Karpas-422 (cell line): ENCODE measurements at regions not wholly inside any gene's neighbourhood (a gene's known extent, or its start where the extent isn't known, plus 50 kb on each side); places are given as distances from the start of the nearest gene placed in this dataset.

Experiments
- DNase-seq: peaks from one replicate; pipeline ENCODE4 v3.0.0-alpha.2; 2015
- H2AFZ ChIP-seq: fragments of 200-600 bp; sonication (generic); 2 replicates; pipeline ENCODE4 v1.6.1; 2014; ENCODE audit warnings: antibody characterized with exemption, low read length, mixed read lengths
- H3K27ac ChIP-seq: fragments of 200-600 bp; sonication (generic); 2 replicates; pipeline ENCODE4 v1.5.1; 2014; ENCODE audit warnings: mild to moderate bottlenecking, low read length, moderate library complexity
- H3K27me3 ChIP-seq: fragments of 200-600 bp; sonication (generic); 2 replicates; pipeline ENCODE4 v1.6.1; 2014; ENCODE audit warnings: low read length, mixed read lengths
- H3K36me3 ChIP-seq: fragments of 200-600 bp; sonication (generic); 2 replicates; pipeline ENCODE4 v1.6.1; 2014; ENCODE audit warnings: low read length, mixed read lengths; ENCODE audit not compliant: insufficient read depth
- H3K4me1 ChIP-seq: fragments of 200-600 bp; sonication (generic); 2 replicates; pipeline ENCODE4 v1.6.1; 2014; ENCODE audit warnings: mild to moderate bottlenecking, low read length, mixed read lengths
- H3K4me2 ChIP-seq: fragments of 200-600 bp; sonication (generic); 2 replicates; pipeline ENCODE4 v1.6.1; 2014; ENCODE audit warnings: low read length, low read depth, mild to moderate bottlenecking; ENCODE audit not compliant: poor library complexity, severe bottlenecking
- H3K4me3 ChIP-seq: fragments of 200-600 bp; sonication (generic); 2 replicates; pipeline ENCODE4 v1.5.1; 2014; ENCODE audit warnings: mild to moderate bottlenecking, antibody characterized with exemption, low read length, mixed read lengths
- H3K79me2 ChIP-seq: fragments of 200-600 bp; sonication (generic); 2 replicates; pipeline ENCODE4 v1.6.1; 2014; ENCODE audit warnings: mild to moderate bottlenecking, low read length, mixed read lengths
- H3K9ac ChIP-seq: fragments of 200-600 bp; sonication (generic); 2 replicates; pipeline ENCODE4 v1.6.0; 2014; ENCODE audit warnings: low read length
- H3K9me2 ChIP-seq: fragments of 200-600 bp; sonication (generic), shearing (Covaris generic); replicated peaks from 2 replicates; pipeline ENCODE4 v1.6.0; 2014; ENCODE audit warnings: mild to moderate bottlenecking, low read length, moderate library complexity; ENCODE audit not compliant: insufficient read depth
- H3K9me3 ChIP-seq: fragments of 300-700, 200-600 bp; sonication (generic); 2 replicates; pipeline ENCODE4 v1.6.1; 2014; ENCODE audit warnings: low read length, mixed read lengths
- H4K20me1 ChIP-seq: fragments of 200-600 bp; sonication (generic); 2 replicates; pipeline ENCODE4 v1.6.1; 2014; ENCODE audit warnings: mild to moderate bottlenecking, antibody characterized with exemption, low read length, low read depth; ENCODE audit not compliant: insufficient read depth

DNA sequence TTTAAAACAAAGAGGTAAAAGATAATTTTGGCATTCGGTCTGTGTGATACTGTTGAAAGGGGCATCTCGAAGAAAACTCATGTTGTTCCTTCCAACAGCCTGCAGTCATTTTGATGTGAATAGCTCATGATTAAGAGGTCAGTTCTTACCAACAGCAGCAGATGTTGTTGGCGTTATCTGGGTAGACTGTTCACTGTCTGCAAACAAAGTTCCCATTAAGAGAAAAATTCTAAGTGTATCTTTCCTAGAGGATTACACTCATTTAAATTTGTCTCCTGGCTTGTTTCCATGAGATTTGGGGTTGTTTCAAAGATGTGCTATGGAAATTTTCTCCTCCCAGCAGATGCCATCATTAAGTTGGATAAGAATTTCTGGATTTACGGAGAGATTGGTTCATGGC lies 138.2 kb upstream of the RORB start:
- H3K9me2 ChIP-seq, result no peaks in the 10 kb centered on the region
- no peaks in the 10 kb centered on the region for H3K36me3 ChIP-seq
- H3K27me3 ChIP-seq, result no peaks in the 10 kb centered on the region
- no peak for DNase-seq
- H3K79me2 ChIP-seq, result no peaks in the 10 kb centered on the region
- no peak overlapping the region for H3K27ac ChIP-seq
- H4K20me1 ChIP-seq, result no peaks in the 10 kb centered on the region
- no peak overlapping the region for H3K4me2 ChIP-seq
- no peak overlapping the region for H2AFZ ChIP-seq
- no peak overlapping the region for H3K9ac ChIP-seq
- H3K4me1 ChIP-seq, result no peaks in the 10 kb centered on the region
- no peak overlapping the region for H3K4me3 ChIP-seq
- no peaks in the 10 kb centered on the region for H3K9me3 ChIP-seq

DNA sequence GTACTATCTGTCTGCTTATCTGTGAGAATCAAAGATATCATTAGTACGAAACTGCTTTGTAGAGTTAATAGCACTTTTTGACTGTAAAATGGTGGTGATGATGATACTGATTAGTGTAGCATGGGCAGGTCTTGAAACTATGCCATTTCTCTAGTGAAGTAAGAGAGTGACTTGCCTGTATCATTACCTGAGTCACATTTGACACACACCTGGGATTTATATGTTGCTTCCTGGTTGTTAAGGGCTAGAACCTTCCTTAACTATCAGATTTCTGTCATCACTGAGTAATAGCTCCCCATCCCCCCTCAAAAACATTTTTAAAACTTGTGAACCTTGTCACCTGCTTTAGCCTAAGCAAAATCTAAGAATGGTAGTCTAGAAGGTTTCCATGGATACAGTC lies 135.6 kb upstream of the RORB start:
- H3K4me2 ChIP-seq, result no peak overlapping the region
- no peaks in the 10 kb centered on the region for H3K9me2 ChIP-seq
- no peak overlapping the region for H3K9ac ChIP-seq
- H3K27ac ChIP-seq, result no peak overlapping the region
- no peaks in the 10 kb centered on the region for H3K36me3 ChIP-seq
- no peaks in the 10 kb centered on the region for H3K27me3 ChIP-seq
- H4K20me1 ChIP-seq, result no peaks in the 10 kb centered on the region
- DNase-seq, result no peak
- H3K79me2 ChIP-seq, result no peaks in the 10 kb centered on the region
- H3K4me3 ChIP-seq, result no peak overlapping the region
- H2AFZ ChIP-seq, result no peak overlapping the region
- H3K9me3 ChIP-seq, result no peaks in the 10 kb centered on the region
- no peaks in the 10 kb centered on the region for H3K4me1 ChIP-seq

DNA sequence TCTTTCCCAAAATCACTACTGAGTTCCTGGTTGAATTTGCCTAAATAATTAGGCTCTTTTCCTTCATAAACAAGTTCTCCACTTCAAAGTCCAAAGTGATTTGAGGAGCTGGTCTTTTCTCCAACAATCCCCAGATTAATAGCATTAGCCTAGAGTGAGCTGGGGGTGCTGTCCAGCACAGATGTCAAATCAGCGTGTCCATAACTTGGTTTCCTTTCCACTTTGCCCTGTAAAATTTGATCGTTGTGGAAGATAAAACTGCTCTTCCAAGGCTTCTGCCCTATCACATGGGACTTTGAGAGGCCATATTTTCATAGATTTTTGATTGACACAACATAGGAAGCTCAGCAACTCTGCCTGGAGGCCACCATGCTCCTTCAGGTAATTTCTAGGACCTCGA lies 134.7 kb upstream of the RORB start:
- Histone ChIP-seq H3K4me3 (no peak overlapping the region), H4K20me1 (no peaks in the 10 kb centered on the region), H3K27ac (no peak overlapping the region), H3K4me1 (no peaks in the 10 kb centered on the region), H3K79me2 (no peaks in the 10 kb centered on the region), H3K9me2 (no peaks in the 10 kb centered on the region), H3K27me3 (no peaks in the 10 kb centered on the region), H3K36me3 (no peaks in the 10 kb centered on the region), H3K9me3 (no peaks in the 10 kb centered on the region), H3K4me2 (no peak overlapping the region), H2AFZ (no peak overlapping the region), H3K9ac (no peak overlapping the region)
- no peak for DNase-seq

DNA sequence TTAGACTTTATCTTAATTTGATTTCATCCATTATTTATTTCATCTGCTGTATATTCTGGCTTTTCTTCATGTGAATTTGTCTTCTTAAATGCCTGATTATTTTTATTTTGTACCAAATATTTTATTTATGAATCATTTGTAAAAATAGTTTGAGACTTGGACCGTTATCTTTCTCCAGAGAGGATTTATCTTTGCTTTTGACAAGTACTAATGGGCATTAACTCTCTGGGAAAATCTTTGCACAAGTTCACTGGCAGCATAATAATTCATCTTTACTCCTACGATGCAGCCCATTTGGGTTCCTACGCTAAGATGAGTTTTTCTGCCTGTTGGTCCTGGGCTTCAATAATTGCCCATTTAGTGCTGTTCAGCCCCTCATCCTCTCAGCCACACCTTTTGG lies 131.0 kb upstream of the RORB start:
- no peaks in the 10 kb centered on the region for H3K79me2 ChIP-seq
- no peaks in the 10 kb centered on the region for H4K20me1 ChIP-seq
- H3K4me2 ChIP-seq, result no peak overlapping the region
- H2AFZ ChIP-seq, result no peak overlapping the region
- H3K9ac ChIP-seq, result no peak overlapping the region
- H3K9me2 ChIP-seq, result no peaks in the 10 kb centered on the region
- DNase-seq, result no peak
- no peaks in the 10 kb centered on the region for H3K9me3 ChIP-seq
- H3K4me1 ChIP-seq, result no peaks in the 10 kb centered on the region
- H3K4me3 ChIP-seq, result no peak overlapping the region
- no peak overlapping the region for H3K27ac ChIP-seq
- no peaks in the 10 kb centered on the region for H3K27me3 ChIP-seq
- H3K36me3 ChIP-seq, result no peaks in the 10 kb centered on the region

DNA sequence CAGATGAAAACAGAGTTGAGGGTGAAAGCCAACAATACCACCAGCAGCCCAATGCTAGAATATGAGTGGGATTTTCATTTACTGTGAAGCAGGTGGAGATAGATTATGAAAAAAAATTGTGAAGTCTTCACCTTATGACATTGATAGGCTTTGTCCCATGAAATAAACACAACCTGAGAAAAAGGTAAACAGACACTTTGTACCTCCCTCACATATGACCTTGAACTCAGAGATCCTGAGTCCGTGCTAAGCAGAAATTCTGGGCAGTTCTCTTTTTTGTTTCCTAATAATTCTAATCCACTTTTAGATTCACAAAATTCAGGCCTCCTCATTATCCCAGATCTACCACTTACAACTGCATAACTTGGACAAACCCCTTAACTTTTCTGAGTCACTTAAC lies 127.3 kb upstream of the RORB start:
- Histone ChIP-seq H3K79me2 (no peaks in the 10 kb centered on the region), H3K4me2 (no peak overlapping the region), H3K9me2 (no peaks in the 10 kb centered on the region), H3K27ac (no peak overlapping the region), H3K27me3 (no peaks in the 10 kb centered on the region), H3K9ac (no peak overlapping the region), H3K4me1 (no peaks in the 10 kb centered on the region), H2AFZ (no peak overlapping the region), H4K20me1 (no peaks in the 10 kb centered on the region), H3K4me3 (no peak overlapping the region), H3K36me3 (no peaks in the 10 kb centered on the region), H3K9me3 (no peaks in the 10 kb centered on the region)
- DNase-seq, result no peak

DNA sequence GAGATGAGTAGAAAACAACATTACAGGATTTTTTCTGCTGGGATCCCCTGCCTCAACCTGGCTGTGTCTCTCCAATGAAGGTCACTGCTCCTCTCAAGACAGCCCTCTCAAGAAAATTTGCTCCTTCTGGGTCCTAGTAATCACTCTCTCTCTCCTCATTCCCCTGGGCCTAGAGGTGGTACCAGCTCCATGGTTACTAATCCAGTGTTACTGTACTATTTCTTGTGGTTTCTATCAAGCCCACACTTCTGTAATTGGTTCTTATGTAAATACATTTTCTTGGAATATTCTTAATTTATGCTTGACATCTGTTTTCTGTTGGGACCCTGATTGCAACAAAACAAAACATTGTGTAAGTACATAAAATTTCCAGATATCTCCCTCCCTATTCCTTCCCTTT lies 123.8 kb upstream of the RORB start:
- Histone ChIP-seq H3K27ac (no peak overlapping the region), H3K27me3 (no peaks in the 10 kb centered on the region), H3K4me2 (no peak overlapping the region), H3K4me1 (no peaks in the 10 kb centered on the region), H2AFZ (no peak overlapping the region), H3K36me3 (no peaks in the 10 kb centered on the region), H3K79me2 (no peaks in the 10 kb centered on the region), H3K9me2 (no peaks in the 10 kb centered on the region), H3K4me3 (no peak overlapping the region), H4K20me1 (no peaks in the 10 kb centered on the region), H3K9ac (no peak overlapping the region), H3K9me3 (no peaks in the 10 kb centered on the region)
- DNase-seq, result no peak

DNA sequence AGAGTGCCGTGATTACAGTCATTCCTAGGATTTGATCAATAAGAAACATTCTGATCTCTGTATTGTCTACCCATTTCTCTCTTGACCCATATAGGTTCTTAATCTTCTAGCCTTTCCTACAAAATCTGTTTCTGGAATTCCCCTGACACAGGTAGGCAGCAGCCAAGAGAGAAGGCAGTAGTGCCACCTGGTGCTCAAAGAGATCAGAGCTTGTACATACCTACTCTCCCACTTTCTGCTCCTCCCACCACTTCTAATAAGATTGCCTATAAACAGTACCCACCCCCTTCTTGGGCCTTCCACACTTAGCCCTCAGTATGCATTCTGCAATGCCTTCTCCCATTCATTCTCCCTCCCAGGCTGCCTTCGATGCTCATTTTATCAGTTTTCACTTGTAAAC lies 117.4 kb upstream of the RORB start:
- no peak overlapping the region for H2AFZ ChIP-seq
- no peaks in the 10 kb centered on the region for H3K36me3 ChIP-seq
- DNase-seq, result peak; percentile 51
- no peaks in the 10 kb centered on the region for H4K20me1 ChIP-seq
- no peaks in the 10 kb centered on the region for H3K9me3 ChIP-seq
- no peaks in the 10 kb centered on the region for H3K79me2 ChIP-seq
- H3K9ac ChIP-seq, result no peak overlapping the region
- H3K27ac ChIP-seq, result no peak overlapping the region
- H3K4me2 ChIP-seq, result no peak overlapping the region
- H3K27me3 ChIP-seq, result no peaks in the 10 kb centered on the region
- H3K9me2 ChIP-seq, result no peaks in the 10 kb centered on the region
- no peak overlapping the region for H3K4me3 ChIP-seq
- no peaks in the 10 kb centered on the region for H3K4me1 ChIP-seq

DNA sequence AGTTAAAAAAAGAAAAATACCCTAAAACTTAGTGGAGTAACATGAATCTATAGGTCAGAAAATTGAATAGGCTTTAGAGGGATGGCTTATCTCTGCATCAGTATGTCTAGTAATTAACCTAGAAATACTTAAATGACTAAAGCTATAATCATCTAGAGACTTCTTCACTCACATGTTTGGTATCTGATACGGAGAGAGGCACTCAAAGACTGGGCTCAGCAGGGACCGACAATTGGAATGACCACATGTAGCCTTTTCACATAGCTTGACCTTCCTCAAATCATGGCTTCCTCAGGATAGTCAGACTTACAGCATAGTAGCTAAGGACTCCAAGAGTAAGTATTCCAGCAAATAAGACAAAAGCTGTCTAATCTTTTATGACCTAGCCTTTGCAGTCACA lies 105.3 kb upstream of the RORB start:
- no peaks in the 10 kb centered on the region for H3K36me3 ChIP-seq
- H4K20me1 ChIP-seq, result no peaks in the 10 kb centered on the region
- H3K4me2 ChIP-seq, result no peak overlapping the region
- 0 out of 2 replicates have a peak, but pooled peaks cover 3% of the 10 kb centered on the region for H3K9me2 ChIP-seq
- no peaks in the 10 kb centered on the region for H3K79me2 ChIP-seq
- H2AFZ ChIP-seq, result no peak overlapping the region
- DNase-seq, result no peak
- H3K4me3 ChIP-seq, result no peak overlapping the region
- H3K9ac ChIP-seq, result no peak overlapping the region
- no peaks in the 10 kb centered on the region for H3K9me3 ChIP-seq
- H3K4me1 ChIP-seq, result no peaks in the 10 kb centered on the region
- H3K27me3 ChIP-seq, result no peaks in the 10 kb centered on the region
- no peak overlapping the region for H3K27ac ChIP-seq

DNA sequence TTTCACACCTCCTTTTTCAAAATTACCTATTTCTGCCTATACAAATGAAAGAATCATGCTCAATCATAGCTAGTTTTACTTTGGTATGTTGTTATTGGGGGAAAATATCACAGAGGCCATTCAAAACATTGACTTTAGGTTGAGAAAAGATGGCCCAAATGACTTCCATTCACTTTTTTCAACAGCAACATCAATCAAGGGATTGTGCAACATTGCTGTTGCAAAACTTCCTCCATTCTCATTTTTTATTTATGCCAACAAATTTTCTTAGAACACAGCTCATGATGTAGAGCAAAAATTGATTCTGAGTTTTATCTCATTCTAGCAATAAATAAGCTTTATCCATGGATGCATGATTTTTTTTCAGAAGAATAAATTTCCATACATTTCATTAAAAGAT lies 93.6 kb upstream of the RORB start:
- Histone ChIP-seq H3K4me3 (no peak overlapping the region), H4K20me1 (no peaks in the 10 kb centered on the region), H3K36me3 (no peaks in the 10 kb centered on the region), H3K79me2 (no peaks in the 10 kb centered on the region), H3K9me3 (peaks cover 19% of the 10 kb centered on the region), H3K9ac (no peak overlapping the region), H2AFZ (no peak overlapping the region), H3K27ac (no peak overlapping the region), H3K4me1 (no peaks in the 10 kb centered on the region), H3K9me2 (0 out of 2 replicates have a peak, but pooled peaks cover 3% of the 10 kb centered on the region), H3K4me2 (no peak overlapping the region), H3K27me3 (no peaks in the 10 kb centered on the region)
- DNase-seq, result no peak
